WERI-Rb-1 (cell line): ENCODE measurements at regions not wholly inside any gene's neighbourhood (a gene's known extent, or its start where the extent isn't known, plus 50 kb on each side); places are given as distances from the start of the nearest gene placed in this dataset.

Experiments
- DNase-seq: peaks from one replicate; pipeline ENCODE4 v3.0.0-alpha.2; 2020
- H3K27ac ChIP-seq: fragments of 250-450 bp; sonication (Bioruptor Pico); 2 replicates; pipeline ENCODE4 v1.5.1; 2020; ENCODE audit warnings: mild to moderate bottlenecking, moderate library complexity
- H3K27me3 ChIP-seq: fragments of 250-450 bp; sonication (Bioruptor Pico); 2 replicates; pipeline ENCODE4 v1.5.1; 2021; ENCODE audit warnings: mild to moderate bottlenecking, low read depth, moderate library complexity; ENCODE audit not compliant: insufficient read depth, severe bottlenecking
- H3K36me3 ChIP-seq: fragments of 250-450 bp; sonication (Bioruptor Pico); 2 replicates; pipeline ENCODE4 v1.5.1; 2020; ENCODE audit warnings: mild to moderate bottlenecking, moderate library complexity
- H3K4me3 ChIP-seq: 2 replicates; pipeline ENCODE4 v1.5.1; 2011; ENCODE audit warnings: low read depth, mild to moderate bottlenecking, control low read depth, low read length
- H3K9me3 ChIP-seq: fragments of 250-450 bp; sonication (Bioruptor Pico); 2 replicates; pipeline ENCODE4 v1.5.1; 2021; ENCODE audit warnings: mild to moderate bottlenecking, moderate library complexity; ENCODE audit not compliant: severe bottlenecking
- CTCF ChIP-seq: IDR thresholded peaks from 2 replicates; pipeline ENCODE4 v1.5.1; 2011; ENCODE audit warnings: low read depth, mild to moderate bottlenecking, control low read depth, inconsistent platforms, low read length

GRCh38 chr15:100812802-100813201, 66.8 kb upstream of the ALDH1A3 start:
- DNase-seq = no peak
- no peak for TF ChIP-seq CTCF
- H3K27ac ChIP-seq = no peak overlapping the region
- no peak overlapping the region for H3K4me3 ChIP-seq
- H3K27me3 ChIP-seq = no peaks in the 10 kb centered on the region
- no peaks in the 10 kb centered on the region for H3K36me3 ChIP-seq
- H3K9me3 ChIP-seq = peaks cover 12% of the 10 kb centered on the region

GRCh38 chr15:100818927-100819326, 60.7 kb upstream of the ALDH1A3 start:
- H3K4me3 ChIP-seq = no peak overlapping the region
- no peak overlapping the region for H3K27ac ChIP-seq
- no peaks in the 10 kb centered on the region for H3K27me3 ChIP-seq
- H3K36me3 ChIP-seq = no peaks in the 10 kb centered on the region
- peaks cover 11% of the 10 kb centered on the region for H3K9me3 ChIP-seq
- no peak for DNase-seq
- TF ChIP-seq CTCF = no peak

- H3K36me3 ChIP-seq = no peaks in the 10 kb centered on the region
- no peak overlapping the region for H3K27ac ChIP-seq
- H3K9me3 ChIP-seq = peaks cover 7% of the 10 kb centered on the region
- no peak for TF ChIP-seq CTCF
- no peaks in the 10 kb centered on the region for H3K27me3 ChIP-seq
- no peak overlapping the region for H3K4me3 ChIP-seq
- no peak for DNase-seq
Measured at GRCh38 chr15:100820528-100820927, 59.1 kb upstream of the ALDH1A3 start.

- no peak for DNase-seq
- Histone ChIP-seq H3K9me3 (peaks cover 7% of the 10 kb centered on the region), H3K4me3 (no peak overlapping the region), H3K36me3 (no peaks in the 10 kb centered on the region), H3K27ac (no peak overlapping the region), H3K27me3 (no peaks in the 10 kb centered on the region)
- no peak for TF ChIP-seq CTCF
Measured at GRCh38 chr15:100821327-100821726, 58.3 kb upstream of the ALDH1A3 start.

GRCh38 chr15:100824211-100824610, 55.4 kb upstream of the ALDH1A3 start:
- Histone ChIP-seq H3K4me3 (no peak overlapping the region), H3K9me3 (peaks cover 7% of the 10 kb centered on the region), H3K36me3 (no peaks in the 10 kb centered on the region), H3K27me3 (no peaks in the 10 kb centered on the region), H3K27ac (no peak overlapping the region)
- DNase-seq = no peak
- no peak for TF ChIP-seq CTCF

GRCh38 chr15:100829457-100829856, 50.2 kb upstream of the ALDH1A3 start:
- H3K27me3 ChIP-seq = no peaks in the 10 kb centered on the region
- DNase-seq = no peak
- no peak overlapping the region for H3K27ac ChIP-seq
- H3K4me3 ChIP-seq = no peak overlapping the region
- TF ChIP-seq CTCF = no peak
- H3K36me3 ChIP-seq = no peaks in the 10 kb centered on the region
- H3K9me3 ChIP-seq = no peaks in the 10 kb centered on the region
